ENCODE measurements at regions not wholly inside any gene's neighbourhood (a gene's known extent, or its start where the extent isn't known, plus 50 kb on each side); places are given as distances from the start of the nearest gene placed in this dataset.

GRCh38 chr16:75909746-75910145 is 183.5 kb upstream of the CPHXL start:
- no peaks in the 10 kb centered on the region for H3K36me3 ChIP-seq
- no peak for ATAC-seq
- WGBS, 2 donors (ENCODE audit: low coverage in 1 of 2), result 74 to 100% methylated on average over 1 to 2 of the region's 2 CpGs
- TF ChIP-seq CTCF (IDR thresholded peaks at IDR 0.05) (no peak), POLR2AphosphoS5 (IDR thresholded peaks at IDR 0.05) (no peak), POLR2A (IDR thresholded peaks at IDR 0.05) (no peak), EP300 (IDR thresholded peaks at IDR 0.05) (no peak)
- no peak overlapping the region for H3K27ac ChIP-seq
- H3K9me3 ChIP-seq, result no peaks in the 10 kb centered on the region
- no peaks in the 10 kb centered on the region for H3K4me1 ChIP-seq
- H3K27me3 ChIP-seq, result no peaks in the 10 kb centered on the region
- no peak overlapping the region for H3K4me3 ChIP-seq

- Histone ChIP-seq H3K4me3 (no peak overlapping the region), H3K9me3 (no peaks in the 10 kb centered on the region), H3K36me3 (no peaks in the 10 kb centered on the region), H3K27me3 (no peaks in the 10 kb centered on the region), H3K4me1 (no peaks in the 10 kb centered on the region), H3K27ac (no peak overlapping the region)
- ATAC-seq, result no peak
- WGBS, 2 donors (ENCODE audit: low coverage in 1 of 2), result 82 to 87% methylated on average over 3 of the region's 3 CpGs
- TF ChIP-seq EP300 (IDR thresholded peaks at IDR 0.05) (no peak), CTCF (IDR thresholded peaks at IDR 0.05) (no peak), POLR2AphosphoS5 (IDR thresholded peaks at IDR 0.05) (no peak), POLR2A (IDR thresholded peaks at IDR 0.05) (no peak)
Measured at GRCh38 chr16:75911896-75912295, 185.6 kb upstream of the CPHXL start.

DNA sequence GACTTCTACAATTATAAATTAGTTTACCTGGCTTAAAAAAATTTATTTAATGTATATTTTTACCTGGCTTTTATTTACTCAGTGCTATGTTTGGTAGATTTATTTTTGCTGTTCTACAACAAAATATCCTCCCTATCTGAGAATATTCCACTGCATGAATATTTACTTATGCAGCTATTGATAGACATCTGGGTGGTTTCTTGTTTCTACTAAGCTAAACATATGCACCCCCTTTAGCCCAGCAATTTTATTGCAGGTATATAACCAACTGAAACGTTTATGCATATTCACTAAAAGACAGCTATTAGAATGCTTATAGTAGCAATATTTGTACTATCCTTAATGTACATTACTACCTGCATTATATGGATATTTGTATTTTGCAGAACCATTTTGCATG is 187.7 kb upstream of the CPHXL start:
- TF ChIP-seq CTCF (IDR thresholded peaks at IDR 0.05) (no peak), EP300 (IDR thresholded peaks at IDR 0.05) (no peak), POLR2A (IDR thresholded peaks at IDR 0.05) (no peak), POLR2AphosphoS5 (IDR thresholded peaks at IDR 0.05) (no peak)
- Histone ChIP-seq H3K27ac (no peak overlapping the region), H3K36me3 (no peaks in the 10 kb centered on the region), H3K9me3 (no peaks in the 10 kb centered on the region), H3K4me1 (no peaks in the 10 kb centered on the region), H3K4me3 (no peak overlapping the region), H3K27me3 (no peaks in the 10 kb centered on the region)
- no peak for ATAC-seq
- whole genome bisulfite sequencing, 2 donors (ENCODE audit: low coverage in 1 of 2), result 45 to 75% methylated on average over 1 of the region's 1 CpG

- H3K27ac ChIP-seq, result no peak overlapping the region
- ATAC-seq, result no peak
- H3K4me1 ChIP-seq, result no peaks in the 10 kb centered on the region
- H3K36me3 ChIP-seq, result no peaks in the 10 kb centered on the region
- TF ChIP-seq POLR2A (IDR thresholded peaks at IDR 0.05) (no peak), EP300 (IDR thresholded peaks at IDR 0.05) (no peak), CTCF (IDR thresholded peaks at IDR 0.05) (no peak), POLR2AphosphoS5 (IDR thresholded peaks at IDR 0.05) (no peak)
- no peaks in the 10 kb centered on the region for H3K27me3 ChIP-seq
- no peaks in the 10 kb centered on the region for H3K9me3 ChIP-seq
- no peak overlapping the region for H3K4me3 ChIP-seq
- WGBS, 2 donors (ENCODE audit: low coverage in 1 of 2), result 84% methylated on average over 4 of the region's 6 CpGs; no CpG with 5 or more reads in 1 of the 2 donors
Measured at GRCh38 chr16:75916451-75916850, 190.2 kb upstream of the CPHXL start.

DNA sequence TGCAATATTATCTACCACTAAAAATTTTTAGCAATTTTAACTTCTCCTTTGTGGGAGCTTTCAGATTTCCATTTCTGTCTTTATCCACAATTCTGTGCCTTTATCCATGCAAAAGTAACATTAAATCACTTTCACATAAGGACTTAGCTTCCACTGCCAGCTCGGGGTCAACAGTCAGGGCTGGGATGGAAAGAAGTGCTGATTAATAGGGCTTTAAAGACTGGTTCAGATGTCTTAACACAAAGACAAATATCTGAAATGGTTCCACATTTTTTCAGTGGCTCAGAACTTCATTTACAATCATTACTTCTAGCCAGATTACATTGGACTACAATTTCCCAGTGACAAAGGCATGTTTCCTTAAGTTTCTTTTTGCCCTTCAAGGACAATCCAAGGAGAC is 191.8 kb upstream of the CPHXL start:
- Histone ChIP-seq H3K36me3 (no peaks in the 10 kb centered on the region), H3K4me1 (no peaks in the 10 kb centered on the region), H3K9me3 (no peaks in the 10 kb centered on the region), H3K27ac (no peak overlapping the region), H3K4me3 (no peak overlapping the region), H3K27me3 (no peaks in the 10 kb centered on the region)
- no peak for ATAC-seq
- TF ChIP-seq POLR2A (IDR thresholded peaks at IDR 0.05) (no peak), POLR2AphosphoS5 (IDR thresholded peaks at IDR 0.05) (no peak), EP300 (IDR thresholded peaks at IDR 0.05) (no peak), CTCF (IDR thresholded peaks at IDR 0.05) (no peak)
- WGBS, 2 donors (ENCODE audit: low coverage in 1 of 2), result 14% methylated on average over 1 of the region's 1 CpG; no CpG with 5 or more reads in 1 of the 2 donors
